ENCODE measurements at regions not wholly inside any gene's neighbourhood (a gene's known extent, or its start where the extent isn't known, plus 50 kb on each side); places are given as distances from the start of the nearest gene placed in this dataset.
"Not testable (repeated sequence)": the region's sequence is repeated elsewhere in the genome, so short reads cannot be mapped to it uniquely, and the experiment has no call there.

- no peak for DNase-seq
Observed at GRCh38 chr3:107117922-107118536, 259.2 kb upstream of the CCDC54 start.

GRCh38 chr3:107124885-107125284 is 252.4 kb upstream of the CCDC54 start:
- no peak for DNase-seq

GRCh38 chr3:107128946-107129345 is 248.3 kb upstream of the CCDC54 start:
- DNase-seq = no peak

- DNase-seq = no peak
Observed at GRCh38 chr3:107130089-107130700, 247.0 kb upstream of the CCDC54 start.

- DNase-seq = no peak
Observed at GRCh38 chr3:107132674-107133073, 244.6 kb upstream of the CCDC54 start.

GRCh38 chr3:107133891-107134290 is 243.3 kb upstream of the CCDC54 start:
- no peak for DNase-seq

GRCh38 chr3:107142171-107142570 is 235.1 kb upstream of the CCDC54 start:
- no peak for DNase-seq

GRCh38 chr3:107142786-107143575 is 234.3 kb upstream of the CCDC54 start:
- DNase-seq = no peak

GRCh38 chr3:107150675-107151074 is 226.6 kb upstream of the CCDC54 start:
- DNase-seq = no peak

- no peak for DNase-seq
Observed at GRCh38 chr3:107153981-107154380, 223.3 kb upstream of the CCDC54 start.

GRCh38 chr3:107172411-107172810 is 204.8 kb upstream of the CCDC54 start:
- DNase-seq = no peak

- DNase-seq = no peak
Observed at GRCh38 chr3:107184375-107184774, 192.9 kb upstream of the CCDC54 start.

- no peak for DNase-seq
Observed at GRCh38 chr3:107188262-107188661, 189.0 kb upstream of the CCDC54 start.

GRCh38 chr3:107189158-107189791 is 188.0 kb upstream of the CCDC54 start:
- no peak for DNase-seq

- no peak for DNase-seq
Observed at GRCh38 chr3:107193116-107193515, 184.1 kb upstream of the CCDC54 start.

- DNase-seq = no peak
Observed at GRCh38 chr3:107198581-107199181, 178.6 kb upstream of the CCDC54 start.

- no peak for DNase-seq
Observed at GRCh38 chr3:107201146-107201545, 176.1 kb upstream of the CCDC54 start.

GRCh38 chr3:107202885-107203284 is 174.4 kb upstream of the CCDC54 start:
- DNase-seq = not testable (repeated sequence)

GRCh38 chr3:107204121-107204520 is 173.1 kb upstream of the CCDC54 start:
- no peak for DNase-seq

GRCh38 chr3:107205358-107205757 is 171.9 kb upstream of the CCDC54 start:
- no peak for DNase-seq

- no peak for DNase-seq
Observed at GRCh38 chr3:107206141-107206540, 171.1 kb upstream of the CCDC54 start.

- no peak for DNase-seq
Observed at GRCh38 chr3:107206945-107207344, 170.3 kb upstream of the CCDC54 start.

GRCh38 chr3:107208100-107208499 is 169.1 kb upstream of the CCDC54 start:
- DNase-seq = no peak

All from activated T-cell treated with anti-CD3 and anti-CD28 coated beads, Interleukin-2, amount 50 U/mL, for 48 hours (primary cell).